ENCODE measurements at regions not wholly inside any gene's neighbourhood (a gene's known extent, or its start where the extent isn't known, plus 50 kb on each side); places are given as distances from the start of the nearest gene placed in this dataset.
A peak's percentile ranks its signal among the peaks of the same experiment; 100 is the strongest.

DNA sequence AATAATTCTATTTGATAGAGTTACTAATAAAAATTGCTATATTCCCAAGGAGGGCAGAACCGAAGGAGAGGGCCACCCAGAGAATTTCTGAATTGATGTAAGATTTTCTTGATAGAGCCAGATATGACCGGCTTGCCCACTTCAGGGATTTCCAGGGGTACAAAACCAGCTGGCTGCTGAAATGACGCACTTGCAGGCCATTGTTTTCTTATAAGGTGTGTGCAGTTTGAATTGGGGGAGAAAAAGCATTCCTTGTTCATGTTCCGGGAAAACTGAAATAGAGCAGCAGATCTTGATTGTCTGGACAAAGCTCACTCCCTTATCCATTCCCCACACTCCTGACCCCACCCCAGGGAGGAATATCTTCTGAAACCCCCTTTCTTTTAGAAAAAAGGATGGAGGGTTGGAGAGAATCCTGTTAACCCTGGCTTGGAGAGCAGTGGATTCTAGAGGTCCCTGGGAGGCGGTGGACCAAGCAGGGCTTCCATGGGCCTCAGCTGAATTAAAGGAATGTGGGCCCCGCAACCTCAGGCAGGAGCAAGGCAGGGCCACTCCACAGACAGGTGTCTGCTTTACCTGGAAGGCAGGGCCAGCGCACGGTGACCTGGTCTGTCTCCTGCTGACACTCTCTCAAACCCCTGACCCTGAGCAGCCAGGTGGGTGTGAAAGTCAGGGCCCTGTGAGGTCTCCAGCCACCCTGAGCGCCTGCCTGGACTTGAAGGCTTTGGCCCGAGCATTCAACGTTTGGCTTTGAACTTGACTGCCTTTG, 96.4 kb downstream of the TMEM170B start:
- no peak for DNase-seq (ENCODE audit: low spot score)

DNA sequence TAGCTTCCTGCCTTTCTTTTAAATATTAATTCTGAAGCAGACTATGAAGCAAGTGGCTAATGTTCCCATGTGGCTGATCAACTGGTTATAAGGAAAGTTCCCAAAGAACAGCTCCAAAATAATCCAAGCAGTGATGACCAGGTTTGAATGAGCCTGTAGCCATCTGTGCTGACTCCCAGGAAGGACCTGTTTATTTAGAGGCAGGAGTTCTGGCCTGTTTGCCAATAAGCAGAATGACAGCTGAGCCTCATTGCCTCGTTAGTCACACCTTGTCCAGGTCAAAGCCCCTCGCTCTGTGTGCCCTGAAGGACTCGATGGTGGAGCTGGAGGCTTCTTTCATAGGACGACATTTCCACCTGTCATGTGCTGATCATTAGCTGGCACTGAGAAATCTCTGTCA, 97.4 kb downstream of the TMEM170B start:
- DNase-seq (ENCODE audit: low spot score) = no peak

DNA sequence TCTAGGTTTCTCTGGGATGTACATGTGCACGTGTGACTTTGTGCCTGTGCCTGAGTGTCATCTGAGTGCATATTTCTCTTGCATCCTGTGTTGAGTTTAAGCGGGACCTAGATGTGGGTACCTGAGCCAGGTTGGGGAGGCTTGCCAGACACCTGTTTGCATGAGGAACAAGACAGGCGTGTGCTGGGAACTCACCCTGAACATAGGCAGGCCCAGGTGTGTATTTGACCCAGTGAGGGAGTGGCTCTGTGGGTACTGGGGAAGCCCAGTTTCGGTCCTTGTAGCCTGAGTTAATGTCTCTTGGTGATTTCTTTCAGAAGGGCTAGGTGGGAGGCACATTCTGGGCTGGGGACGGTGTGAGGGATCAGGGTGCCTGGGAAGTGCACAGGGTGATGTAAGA, 98.6 kb downstream of the TMEM170B start:
- no peak for DNase-seq (ENCODE audit: low spot score)

DNA sequence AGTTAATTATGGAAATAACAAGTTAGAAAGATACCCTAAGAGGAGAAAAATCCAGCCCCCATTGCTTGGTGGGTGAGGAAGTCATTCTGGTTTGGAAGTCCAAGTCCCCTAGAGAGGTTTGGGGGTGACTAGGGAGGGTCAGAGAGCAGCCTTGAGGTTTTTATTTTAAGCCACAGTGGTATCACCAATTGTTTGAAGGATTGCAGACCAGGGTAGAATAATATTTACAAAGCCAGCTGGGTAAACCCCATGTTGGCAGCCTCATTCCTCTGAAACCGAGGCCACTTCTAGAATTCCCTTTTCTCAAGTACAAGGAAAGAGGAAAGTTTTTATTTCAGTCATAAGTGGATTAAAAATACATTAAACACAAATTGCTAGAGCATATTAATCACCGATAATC, 99.7 kb downstream of the TMEM170B start:
- DNase-seq (ENCODE audit: low spot score) = no peak

DNA sequence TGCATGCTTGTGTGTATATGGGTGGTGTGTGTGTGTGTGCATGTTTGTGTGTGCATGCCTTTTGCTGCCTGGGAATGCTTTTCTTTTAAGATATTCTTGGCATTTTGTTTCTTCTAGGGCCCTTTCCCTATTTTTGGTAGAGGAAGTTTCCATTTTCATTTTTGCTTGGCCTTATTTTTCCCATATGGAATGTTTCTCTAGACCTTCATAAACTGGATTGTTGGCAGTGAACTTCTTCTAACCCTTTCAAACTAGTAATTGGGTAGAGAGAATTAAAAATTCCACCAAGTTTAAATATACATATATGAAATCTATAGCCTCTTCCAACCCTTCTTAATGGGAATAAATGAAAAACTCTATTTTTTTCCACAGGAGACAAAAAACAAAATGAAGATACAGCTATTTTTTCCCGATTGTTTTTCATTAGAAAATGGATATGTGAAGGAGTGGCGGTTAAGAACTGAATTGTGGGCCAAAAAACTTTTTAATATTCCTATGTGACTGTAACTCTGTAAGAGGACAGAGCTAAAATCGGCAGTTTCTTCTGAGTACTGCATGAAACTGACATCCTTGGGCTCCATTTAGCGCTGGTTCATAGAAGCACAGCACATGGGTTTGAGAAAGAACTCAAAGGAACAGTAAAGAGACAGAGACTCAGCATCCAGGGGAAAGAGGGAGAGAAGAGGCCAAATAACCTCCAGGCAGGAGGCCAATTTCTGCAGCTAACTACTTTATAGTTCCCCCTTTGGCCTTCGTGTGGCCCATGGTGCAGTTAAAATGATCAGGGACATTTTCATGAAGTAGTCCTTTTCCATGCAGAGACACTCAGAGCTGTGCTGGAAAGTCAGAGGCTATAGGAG, 102.1 kb downstream of the TMEM170B start:
- peak; percentile 59 for DNase-seq (ENCODE audit: low spot score)

DNA sequence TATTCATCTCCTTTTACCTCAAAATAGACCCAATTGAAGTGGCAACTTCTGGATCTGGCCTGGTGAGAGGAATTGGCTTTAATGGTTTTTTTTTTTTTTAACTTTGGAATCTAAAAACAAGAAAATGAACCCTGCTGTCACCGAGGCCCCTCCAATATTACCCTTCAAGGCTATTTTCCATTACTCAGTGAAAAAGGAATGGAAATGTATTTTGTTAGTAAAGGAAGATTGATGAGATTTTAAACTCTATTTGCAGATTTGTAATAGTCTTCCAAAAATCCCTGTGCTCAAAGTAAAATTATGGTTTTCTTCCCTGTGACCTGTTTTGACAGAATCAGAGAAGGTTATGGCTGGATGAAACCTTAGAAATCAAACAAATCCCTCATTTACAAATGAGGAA, 102.9 kb downstream of the TMEM170B start:
- no peak for DNase-seq (ENCODE audit: low spot score)

DNA sequence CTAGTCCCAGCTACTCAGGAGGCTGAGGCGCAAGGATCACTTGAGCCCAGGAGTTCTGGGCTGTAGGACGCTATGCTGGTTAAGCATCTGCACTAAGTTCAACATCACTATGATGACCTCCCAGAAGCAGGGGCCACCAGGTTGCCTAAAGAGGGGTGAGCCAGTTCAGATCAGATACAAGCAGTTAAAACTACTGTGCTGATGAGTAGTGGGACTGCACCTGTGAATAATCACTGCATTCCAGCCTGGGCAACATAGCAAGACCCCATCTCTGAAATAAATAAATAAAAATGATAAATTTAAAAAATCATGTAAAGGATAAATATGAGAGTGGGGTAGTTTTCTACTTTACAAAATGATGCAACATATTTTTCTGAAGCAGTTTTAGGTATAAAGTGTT, 106.5 kb downstream of the TMEM170B start:
- DNase-seq (ENCODE audit: low spot score) = no peak

DNA sequence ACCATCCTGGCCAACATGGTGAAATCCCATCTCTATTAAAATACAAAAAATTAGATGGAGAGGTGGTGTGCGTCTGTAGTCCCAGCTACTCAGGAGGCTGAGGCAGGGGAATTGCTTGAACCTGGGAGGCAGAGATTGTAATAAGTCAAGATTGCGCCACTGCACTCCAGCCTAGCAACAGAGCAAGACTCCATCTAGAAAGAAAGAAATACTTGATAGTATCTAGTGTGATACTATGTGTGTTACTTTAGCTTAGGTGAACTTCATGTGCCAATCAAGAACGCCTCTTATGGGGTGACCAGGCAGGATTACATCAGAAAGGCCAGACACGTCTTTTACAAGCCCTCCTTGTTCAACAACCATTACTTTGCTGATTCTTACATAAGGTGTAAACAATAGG, 107.1 kb downstream of the TMEM170B start:
- DNase-seq (ENCODE audit: low spot score) = peak; percentile 3

DNA sequence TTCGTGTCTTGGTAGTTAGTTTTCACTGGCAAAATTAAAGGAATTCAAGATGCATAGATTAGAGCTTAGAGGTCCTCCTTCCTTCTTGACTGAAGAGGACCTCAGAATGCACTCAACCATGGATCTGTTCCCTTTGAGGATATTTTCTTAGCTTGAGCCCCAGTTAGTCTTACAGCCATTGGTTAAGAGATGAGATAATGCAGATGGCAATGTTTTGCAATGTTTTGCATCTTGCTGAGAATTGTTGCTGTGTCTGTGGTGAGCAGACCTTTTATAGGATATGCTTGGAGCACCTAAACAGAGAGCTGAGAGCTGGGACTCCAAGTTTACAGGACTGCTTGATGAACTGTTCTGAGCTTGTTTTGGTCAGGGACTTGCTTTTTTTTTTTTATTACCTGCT, 107.5 kb downstream of the TMEM170B start:
- peak; percentile 8 for DNase-seq (ENCODE audit: low spot score)

DNA sequence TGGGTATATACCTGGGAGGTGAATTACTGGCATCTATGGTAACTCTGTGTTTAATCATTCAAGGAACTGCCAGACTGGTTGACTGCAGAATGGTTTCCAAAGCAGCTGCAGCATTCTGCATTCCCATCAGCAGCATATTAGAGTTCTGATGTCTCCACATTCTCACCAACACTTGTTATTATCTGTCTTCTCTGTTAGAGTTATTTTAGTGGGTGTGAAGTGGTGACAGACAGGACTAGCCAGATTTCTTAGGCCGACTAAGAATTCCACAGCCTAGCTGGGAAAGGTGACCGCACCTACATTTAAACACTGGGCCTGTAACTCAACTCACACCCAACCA, 110.9 kb downstream of the TMEM170B start:
- DNase-seq (ENCODE audit: low spot score) = peak; percentile 3

DNA sequence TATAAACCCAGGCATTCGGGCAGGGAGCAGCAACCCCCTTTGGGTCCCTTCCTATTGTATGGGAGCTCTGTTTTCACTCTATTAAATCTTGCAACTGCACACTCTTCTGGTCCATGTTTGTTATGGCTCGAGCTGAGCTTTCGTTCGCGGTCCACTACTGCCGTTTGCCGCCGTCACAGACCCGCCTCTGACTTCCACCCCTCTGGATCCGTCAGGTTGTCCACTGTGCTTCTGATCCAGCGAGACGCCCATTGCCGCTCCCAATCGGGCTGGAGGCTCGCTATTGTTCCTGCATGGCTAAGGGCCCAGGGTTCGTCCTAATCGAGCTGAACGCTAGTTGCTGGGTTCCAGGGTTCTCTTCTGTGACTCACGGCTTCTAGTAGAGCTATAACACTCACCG, 111.3 kb downstream of the TMEM170B start:
- peak; percentile 37 for DNase-seq (ENCODE audit: low spot score)

DNA sequence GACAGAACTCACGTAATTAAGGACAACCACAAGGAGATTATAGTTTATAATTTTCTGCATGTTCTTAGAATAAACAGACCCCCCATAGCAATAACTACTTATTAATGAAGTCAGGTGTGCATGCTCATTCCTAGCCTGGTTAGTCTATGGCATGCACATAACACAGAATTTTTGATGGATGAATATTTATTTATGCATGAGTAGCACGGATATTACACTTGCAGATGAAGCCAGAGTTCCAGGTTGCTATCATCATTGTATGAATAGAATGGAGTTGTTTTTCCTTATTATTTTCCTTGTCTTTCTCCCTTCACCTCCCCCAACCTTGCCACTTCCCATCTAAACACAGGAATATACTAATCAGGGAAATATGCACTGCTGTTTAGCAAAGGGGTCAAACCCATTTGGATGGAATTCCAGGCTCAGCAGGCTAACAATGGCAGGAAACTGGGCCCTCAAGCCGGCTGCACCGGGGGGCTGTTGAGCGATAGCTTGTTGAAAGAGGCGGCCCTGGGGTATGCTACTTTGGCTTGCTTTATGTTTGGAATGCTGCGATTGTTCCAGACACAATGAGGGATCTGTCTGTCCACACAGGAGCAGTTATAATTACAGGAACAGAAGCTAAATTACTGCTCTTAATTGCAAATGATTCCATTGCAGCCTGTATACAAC, 112.6 kb downstream of the TMEM170B start:
- peak; percentile 55 for DNase-seq (ENCODE audit: low spot score)

DNA sequence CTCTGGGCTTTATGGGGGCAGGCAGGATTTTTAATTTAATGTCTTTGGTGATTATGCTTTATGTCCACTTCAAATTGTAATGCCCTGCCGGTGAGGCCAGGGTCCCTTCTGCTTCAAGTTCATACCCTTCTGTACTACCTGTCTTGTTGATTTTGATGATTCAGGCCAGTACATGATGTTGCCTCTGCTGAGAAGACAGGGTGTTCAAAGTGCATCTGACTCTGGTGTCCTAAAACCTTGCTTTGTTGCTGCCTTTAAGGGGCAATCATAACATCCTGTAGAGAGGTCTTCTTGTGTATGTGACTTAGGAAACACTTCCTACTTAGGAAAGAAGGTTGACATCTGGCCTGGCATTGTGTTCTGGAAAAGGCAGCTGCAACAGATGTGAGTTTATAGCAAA, 113.2 kb downstream of the TMEM170B start:
- DNase-seq (ENCODE audit: low spot score) = peak; percentile 18

DNA sequence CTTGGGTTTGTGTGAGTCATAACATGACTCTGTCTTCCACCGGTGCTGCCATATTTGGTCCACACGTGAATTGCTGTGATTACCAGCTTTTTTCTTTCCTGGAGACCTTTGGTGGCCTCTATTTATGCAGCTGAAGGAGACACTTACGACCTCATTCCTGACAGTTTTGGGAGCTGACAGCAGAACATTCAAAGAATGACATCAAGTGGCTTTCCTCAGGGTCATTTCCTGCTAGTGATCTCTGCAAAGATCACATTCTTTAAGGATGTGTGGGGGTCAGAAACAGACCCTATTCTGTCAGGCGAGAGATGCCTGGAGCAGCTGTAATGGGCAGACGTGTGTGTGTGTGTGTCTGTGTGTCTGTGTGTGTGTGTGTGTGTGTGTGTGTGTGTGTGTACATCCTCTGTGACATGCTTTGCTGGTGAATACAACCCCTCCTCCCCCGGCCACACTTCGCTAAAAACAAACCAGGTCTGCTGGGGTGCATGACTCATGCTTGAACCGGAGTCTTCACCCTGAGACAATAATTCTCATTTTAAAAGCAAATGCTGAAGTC, 115.6 kb downstream of the TMEM170B start:
- DNase-seq (ENCODE audit: low spot score) = no peak

DNA sequence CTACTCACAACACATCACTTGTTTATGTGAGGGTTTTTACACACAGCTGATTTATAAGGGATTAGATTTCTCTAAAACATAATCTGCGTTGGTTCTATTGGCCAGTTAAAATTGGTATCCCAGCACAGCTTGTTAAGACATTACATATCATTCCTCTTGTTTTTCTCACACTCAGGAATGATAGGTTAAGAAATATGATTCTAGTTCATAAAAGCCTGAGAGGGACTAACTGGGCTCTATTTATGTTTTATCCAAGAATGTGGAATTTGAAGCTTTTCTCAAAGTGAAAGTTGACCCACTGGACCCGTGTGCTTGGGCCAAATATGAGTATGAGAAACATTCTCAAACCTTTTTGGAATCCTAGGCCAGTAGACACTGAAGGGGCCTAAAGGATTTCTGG, 117.3 kb downstream of the TMEM170B start:
- no peak for DNase-seq (ENCODE audit: low spot score)

DNA sequence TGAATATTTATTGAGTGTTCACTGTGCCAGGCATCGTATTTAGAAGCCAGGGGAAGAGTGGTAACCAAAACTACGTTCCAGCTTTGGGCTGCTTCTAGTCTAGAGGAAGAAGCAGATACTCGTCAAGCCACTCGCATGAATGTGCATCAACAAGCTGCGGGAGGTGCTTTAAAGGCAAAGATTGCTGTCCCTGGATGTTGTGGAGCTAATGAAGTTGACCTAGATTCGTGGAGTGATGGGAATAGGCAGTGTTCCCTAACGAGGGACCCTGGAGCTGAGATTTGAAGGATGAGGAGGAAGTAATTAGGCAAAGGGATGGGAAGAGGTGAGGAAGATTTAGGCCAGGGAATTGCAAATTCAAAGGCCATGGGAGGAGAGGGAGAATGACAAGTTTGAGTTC, 118.9 kb downstream of the TMEM170B start:
- DNase-seq (ENCODE audit: low spot score) = no peak

DNA sequence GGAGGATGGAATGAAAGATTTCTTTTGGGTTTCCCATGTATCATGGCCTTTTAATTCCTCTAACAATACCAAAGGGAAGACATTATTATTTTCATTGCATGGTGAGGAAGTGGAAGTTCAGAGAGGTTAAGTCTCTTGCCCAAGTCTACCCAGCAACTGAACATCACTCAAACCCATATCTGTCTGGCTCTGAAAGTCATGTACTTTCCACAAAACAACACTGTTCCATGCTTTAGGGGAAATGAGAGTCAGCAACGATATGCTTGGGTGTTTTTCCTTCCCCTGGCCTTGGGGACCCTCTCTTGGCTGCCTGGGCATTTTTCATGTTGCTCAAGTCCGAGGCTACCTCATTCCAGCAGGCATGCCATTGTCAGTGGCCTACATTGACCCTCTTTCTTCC, 118.8 kb downstream of the ADTRP start:
- DNase-seq (ENCODE audit: low spot score) = no peak

DNA sequence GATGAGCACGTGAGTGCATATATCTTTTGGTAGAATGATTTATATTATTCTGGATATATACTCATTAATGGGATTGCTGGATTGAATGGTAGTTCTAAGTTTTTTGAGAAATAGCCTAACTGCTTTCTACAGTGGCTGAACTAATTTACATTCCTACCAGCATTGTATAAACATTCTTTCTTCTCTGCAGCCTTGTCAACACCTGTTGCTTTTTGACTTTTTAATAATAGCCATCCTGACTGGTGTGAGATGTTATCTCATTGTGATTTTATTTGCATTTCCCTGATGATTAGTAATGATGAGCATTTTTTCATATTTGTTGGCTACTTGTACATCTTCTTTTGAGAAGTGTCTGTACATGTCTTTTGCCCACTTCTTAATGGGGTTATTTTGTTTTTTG, 116.3 kb downstream of the ADTRP start:
- DNase-seq (ENCODE audit: low spot score) = no peak

DNA sequence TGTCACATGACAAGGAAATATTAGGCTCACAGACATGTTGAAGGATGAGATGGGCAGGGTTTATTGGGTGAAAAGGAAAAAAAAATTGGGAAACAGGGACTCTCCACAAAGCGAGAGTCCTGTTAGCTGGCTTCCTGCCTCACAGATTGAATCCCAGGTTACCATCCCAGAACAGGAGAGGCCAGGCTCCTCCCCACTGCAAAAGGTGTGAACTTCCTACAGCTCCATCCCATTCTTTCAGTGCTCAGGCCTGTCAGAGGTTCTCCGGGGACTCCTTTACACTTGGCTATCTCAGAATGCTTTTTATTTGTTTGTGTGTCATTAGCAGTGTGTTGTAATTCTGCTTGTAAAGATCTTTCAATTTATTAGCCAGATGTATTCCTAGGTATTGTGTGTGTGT, 115.1 kb downstream of the ADTRP start:
- DNase-seq (ENCODE audit: low spot score) = no peak
